Fibroblast of the aortic adventitia (primary cell): ENCODE measurements at regions not wholly inside any gene's neighbourhood (a gene's known extent, or its start where the extent isn't known, plus 50 kb on each side); places are given as distances from the start of the nearest gene placed in this dataset.

Source experiments
- DNase-seq: peaks from one replicate; pipeline ENCODE4 v3.0.0-alpha.2; 2010; ENCODE audit warnings: low read depth
- H3K4me3 ChIP-seq: 2 replicates; pipeline ENCODE4 v1.5.1; 2011; ENCODE audit warnings: low read depth, mild to moderate bottlenecking, control low read depth, low read length, moderate library complexity
- CTCF ChIP-seq: IDR thresholded peaks from 2 replicates; pipeline ENCODE4 v1.5.1; 2011; ENCODE audit warnings: mild to moderate bottlenecking, low read length, control low read depth, inconsistent platforms; ENCODE audit not compliant: insufficient read depth

GRCh38 chr15:29570121-29570947, 251.9 kb downstream of the TJP1 start:
- DNase-seq, result peak; percentile 2
- TF ChIP-seq CTCF, result no peak
- peak overlapping the region; percentile 53 for H3K4me3 ChIP-seq

- no peak overlapping the region for H3K4me3 ChIP-seq
- TF ChIP-seq CTCF, result no peak
- DNase-seq, result no peak
Measured at GRCh38 chr15:29569533-29570092, 252.7 kb downstream of the TJP1 start.

GRCh38 chr15:29568840-29569532, 253.3 kb downstream of the TJP1 start:
- DNase-seq, result no peak
- no peak overlapping the region for H3K4me3 ChIP-seq
- no peak for TF ChIP-seq CTCF

GRCh38 chr15:29567336-29567735, 254.9 kb downstream of the TJP1 start:
- no peak for DNase-seq
- TF ChIP-seq CTCF, result no peak
- H3K4me3 ChIP-seq, result no peak overlapping the region

- no peak overlapping the region for H3K4me3 ChIP-seq
- no peak for TF ChIP-seq CTCF
Measured at GRCh38 chr15:29566914-29567313, 255.4 kb downstream of the TJP1 start.

GRCh38 chr15:29563112-29563511, 259.2 kb downstream of the TJP1 start:
- no peak for TF ChIP-seq CTCF
- no peak for DNase-seq
- H3K4me3 ChIP-seq, result no peak overlapping the region

More at GRCh38 chr15:29566914-29567313, 255.4 kb downstream of the TJP1 start:
- DNase-seq, result no peak
